HEK293 (cell line): ENCODE measurements at regions not wholly inside any gene's neighbourhood (a gene's known extent, or its start where the extent isn't known, plus 50 kb on each side); places are given as distances from the start of the nearest gene placed in this dataset.

Experiments used
- CTCF ChIA-PET: fragments of 350-600 bp; formaldehyde crosslinking; extraction: SDS; loops from one replicate; lab custom pipeline; 2021; ENCODE audit warnings: antibody characterized with exemption; lab: Yijun Ruan, JAX
- POLR2A ChIA-PET: fragments of 300-600 bp; formaldehyde crosslinking; extraction: SDS; loops from one replicate; lab custom pipeline; 2020; ENCODE audit warnings: antibody characterized with exemption, inconsistent platforms; lab: Yijun Ruan, JAX
- H3K27ac ChIP-seq: fragments of 200-500 bp; sonication (Bioruptor generic); 2 replicates; pipeline ENCODE4 v1.5.1; 2014; ENCODE audit warnings: low read depth, low read length, control low read depth, inconsistent platforms; ENCODE audit errors: extremely low read depth
- H3K36me3 ChIP-seq, 2 experiments: fragments of 200-500 bp in 1 of 2; sonication (Bioruptor generic) in 1 of 2; 1 replicate in 1 of 2; 2 replicates in 1 of 2; pipeline ENCODE4 v1.5.1; 2014 to 2017; ENCODE audit warnings: inconsistent platforms in 2 of 2, low read length in 2 of 2; ENCODE audit not compliant: control insufficient read depth in 2 of 2, insufficient read depth in 1 of 2
- H3K4me1 ChIP-seq: fragments of 200-500 bp; sonication (Bioruptor generic); 2 replicates; pipeline ENCODE4 v1.5.1; 2014; ENCODE audit warnings: mild to moderate bottlenecking, low read length, inconsistent platforms; ENCODE audit not compliant: control insufficient read depth, insufficient read depth
- H3K4me3 ChIP-seq: 2 replicates; pipeline ENCODE4 v1.5.1; 2011; ENCODE audit warnings: low read depth, mild to moderate bottlenecking, control low read depth, low read length, moderate library complexity
- H3K9me3 ChIP-seq: fragments of 200-500 bp; sonication (Bioruptor generic); 2 replicates; pipeline ENCODE4 v1.5.1; 2014; ENCODE audit warnings: low read depth, low read length, inconsistent platforms; ENCODE audit not compliant: control insufficient read depth, insufficient read depth
- FEZF1 ChIP-seq: fragments of 450-650 bp; formaldehyde crosslinking; IDR thresholded peaks from 2 replicates; pipeline ENCODE4 v1.5.1; 2016; ENCODE audit warnings: missing biosample characterization, missing genetic modification characterization
- GLIS1 ChIP-seq: fragments of 450-650 bp; formaldehyde crosslinking; IDR thresholded peaks from 2 replicates; pipeline ENCODE4 v1.5.1; 2016; ENCODE audit warnings: missing biosample characterization, missing genetic modification characterization
- MZF1 ChIP-seq: fragments of 450-650 bp; formaldehyde crosslinking; IDR thresholded peaks from 2 replicates; pipeline ENCODE4 v1.5.1; 2017; ENCODE audit warnings: missing biosample characterization, missing genetic modification characterization, borderline replicate concordance
- OSR2 ChIP-seq: fragments of 450-650 bp; formaldehyde crosslinking; IDR thresholded peaks from 2 replicates; pipeline ENCODE4 v1.5.1; 2016; ENCODE audit warnings: missing biosample characterization, missing genetic modification characterization
- PRDM2 ChIP-seq: fragments of 450-650 bp; formaldehyde crosslinking; IDR thresholded peaks from 2 replicates; pipeline ENCODE4 v1.5.1; 2016; ENCODE audit warnings: missing biosample characterization, missing genetic modification characterization, borderline replicate concordance
- PRDM4 ChIP-seq: fragments of 450-650 bp; formaldehyde crosslinking; IDR thresholded peaks from 2 replicates; pipeline ENCODE4 v1.5.1; 2017; ENCODE audit warnings: missing biosample characterization, missing genetic modification characterization
- SP2 ChIP-seq: fragments of 450-650 bp; formaldehyde crosslinking; IDR thresholded peaks from 2 replicates; pipeline ENCODE4 v1.5.1; 2016; ENCODE audit warnings: missing biosample characterization, missing genetic modification characterization
- ZFHX2 ChIP-seq: fragments of 450-650 bp; formaldehyde crosslinking; conservative IDR thresholded peaks from 2 replicates; pipeline ENCODE4 v1.5.1; 2016; ENCODE audit warnings: missing biosample characterization, missing genetic modification characterization
- ZNF16 ChIP-seq: fragments of 450-650 bp; formaldehyde crosslinking; IDR thresholded peaks from 2 replicates; pipeline ENCODE4 v1.5.1; 2016; ENCODE audit warnings: low read depth, missing biosample characterization, missing genetic modification characterization
- ZNF169 ChIP-seq: fragments of 450-650 bp; formaldehyde crosslinking; IDR thresholded peaks from 2 replicates; pipeline ENCODE4 v1.5.1; 2016; ENCODE audit warnings: missing biosample characterization, missing genetic modification characterization
- ZNF302 ChIP-seq: fragments of 450-650 bp; formaldehyde crosslinking; IDR thresholded peaks from 2 replicates; pipeline ENCODE4 v1.5.1; 2016; ENCODE audit warnings: missing biosample characterization, missing genetic modification characterization, low read depth
- ZNF335 ChIP-seq: fragments of 450-650 bp; formaldehyde crosslinking; conservative IDR thresholded peaks from 2 replicates; pipeline ENCODE4 v1.5.1; 2016; ENCODE audit warnings: missing biosample characterization, missing genetic modification characterization
- ZNF404 ChIP-seq: fragments of 450-650 bp; formaldehyde crosslinking; IDR thresholded peaks from 2 replicates; pipeline ENCODE4 v1.5.1; 2017; ENCODE audit warnings: missing biosample characterization, missing genetic modification characterization
- ZNF521 ChIP-seq: fragments of 450-650 bp; formaldehyde crosslinking; IDR thresholded peaks from 2 replicates; pipeline ENCODE4 v1.5.1; 2017; ENCODE audit warnings: missing biosample characterization, mild to moderate bottlenecking, missing genetic modification characterization
- ZNF544 ChIP-seq: fragments of 450-650 bp; formaldehyde crosslinking; IDR thresholded peaks from 2 replicates; pipeline ENCODE4 v1.5.0; 2017; ENCODE audit warnings: missing biosample characterization, missing genetic modification characterization
- ZNF555 ChIP-seq: fragments of 450-650 bp; formaldehyde crosslinking; conservative IDR thresholded peaks from 2 replicates; pipeline ENCODE4 v1.5.1; 2017; ENCODE audit warnings: missing biosample characterization, mild to moderate bottlenecking, missing genetic modification characterization, inconsistent platforms
- ZNF639 ChIP-seq: fragments of 450-650 bp; formaldehyde crosslinking; IDR thresholded peaks from 2 replicates; pipeline ENCODE4 v1.5.1; 2016; ENCODE audit warnings: missing biosample characterization, missing genetic modification characterization
- ZNF670 ChIP-seq: fragments of 450-650 bp; formaldehyde crosslinking; IDR thresholded peaks from 2 replicates; pipeline ENCODE4 v1.5.1; 2016; ENCODE audit warnings: missing biosample characterization, missing genetic modification characterization, low read depth
- ZNF843 ChIP-seq: fragments of 450-650 bp; formaldehyde crosslinking; IDR thresholded peaks from 2 replicates; pipeline ENCODE4 v1.5.1; 2016; ENCODE audit warnings: missing biosample characterization, missing genetic modification characterization
- ZSCAN30 ChIP-seq: fragments of 450-650 bp; IDR thresholded peaks from 2 replicates; pipeline ENCODE4 v1.5.1; 2018; ENCODE audit warnings: missing biosample characterization, mild to moderate bottlenecking, missing genetic modification characterization, moderate library complexity

- Histone ChIP-seq H3K27ac (no peak overlapping the region), H3K9me3 (no peaks in the 10 kb centered on the region), H3K4me3 (no peak overlapping the region), H3K4me1 (no peaks in the 10 kb centered on the region; the same call in 1 of the 2 replicates), H3K36me3 (no peaks in the 10 kb centered on the region)
- ChIA-PET CTCF (interaction anchor here (1.3 kb wide), 1 partner anchor 50 kb away, joined by 5 read pairs; no protein-coding TSS in a partner anchor), POLR2A (interaction anchor here (0.5 kb wide), 1 partner anchor 465 kb away, joined by 4 read pairs; no protein-coding TSS in a partner anchor)
- TF ChIP-seq ZNF404 (tag by site-specific recombination) (no peak), OSR2 (peak; percentile 9; the same call in 1 of the 2 replicates), ZNF169 (tag by site-specific recombination) (no peak), ZNF843 (tag by site-specific recombination) (peak; percentile 31; the same call in 1 of the 2 replicates), ZFHX2 (tag by site-specific recombination) (no peak), FEZF1 (tag by site-specific recombination) (peak; percentile 66), ZNF335 (tag by site-specific recombination) (peak; percentile 26; the same call in 1 of the 2 replicates), ZNF670 (tag by site-specific recombination) (no peak), PRDM4 (tag by site-specific recombination) (no peak)
Observed at GRCh38 chr11:92390783-92391182, 166.2 kb downstream of the FAT3 start.

DNA sequence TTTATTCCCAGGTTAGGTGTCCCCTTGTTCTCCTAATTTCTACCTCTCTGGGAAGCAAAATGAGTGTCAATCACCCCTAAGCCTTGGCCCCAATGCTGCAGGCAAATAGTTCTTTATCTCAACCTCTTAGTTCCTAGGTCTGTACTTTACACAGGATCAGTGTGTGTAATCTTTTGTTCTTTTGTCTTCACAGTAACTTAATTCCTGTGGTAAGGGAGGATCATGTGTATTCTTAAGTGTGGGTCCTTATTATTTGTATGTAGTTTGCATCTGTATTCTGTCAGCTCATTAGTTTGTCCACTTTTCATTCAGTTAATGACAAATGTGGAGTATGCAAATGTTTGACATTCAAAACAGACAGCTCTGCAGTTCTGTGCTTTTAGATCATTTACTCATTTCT is 166.7 kb downstream of the FAT3 start:
- H3K27ac ChIP-seq = no peak overlapping the region
- ChIA-PET POLR2A (interaction anchor here (0.5 kb wide), 1 partner anchor 165 kb away, joined by 3 read pairs; no protein-coding TSS in a partner anchor), CTCF (interaction anchor here (1.3 kb wide), 1 partner anchor 51 kb away, joined by 5 read pairs; no protein-coding TSS in a partner anchor)
- no peak for TF ChIP-seq ZNF302
- TF ChIP-seq ZNF16 (tag by site-specific recombination) = no peak
- TF ChIP-seq ZNF555 (tag by site-specific recombination) = no peak
- TF ChIP-seq MZF1 = no peak
- no peak for TF ChIP-seq PRDM2 (tag by site-specific recombination)
- no peak for TF ChIP-seq GLIS1 (tag by site-specific recombination)
- TF ChIP-seq ZNF544 (tag by site-specific recombination) = no peak
- no peak for TF ChIP-seq ZNF521 (tag by site-specific recombination)
- TF ChIP-seq ZSCAN30 (tag by site-specific recombination) = no peak
- no peak for TF ChIP-seq ZNF639 (tag by site-specific recombination)
- TF ChIP-seq SP2 (tag by site-specific recombination) = no peak
- H3K9me3 ChIP-seq = no peaks in the 10 kb centered on the region
- H3K4me3 ChIP-seq = no peak overlapping the region
- H3K4me1 ChIP-seq = no peaks in the 10 kb centered on the region; the same call in 1 of the 2 replicates
- no peaks in the 10 kb centered on the region for H3K36me3 ChIP-seq
